ENCODE measurements at regions not wholly inside any gene's neighbourhood (a gene's known extent, or its start where the extent isn't known, plus 50 kb on each side); places are given as distances from the start of the nearest gene placed in this dataset.

- TF ChIP-seq POLR2AphosphoS5 (IDR thresholded peaks at IDR 0.05; ENCODE audit: borderline replicate concordance, low read depth, low read length) (no peak), EZH2 (IDR thresholded peaks at IDR 0.05) (no peak)
These were observed 160.2 kb upstream of the FGF13 start for GRCh38 chrX:138871739-138872138.

Measured in SK-N-MC (cell line).